ENCODE measurements at regions not wholly inside any gene's neighbourhood (a gene's known extent, or its start where the extent isn't known, plus 50 kb on each side); places are given as distances from the start of the nearest gene placed in this dataset.

DNA sequence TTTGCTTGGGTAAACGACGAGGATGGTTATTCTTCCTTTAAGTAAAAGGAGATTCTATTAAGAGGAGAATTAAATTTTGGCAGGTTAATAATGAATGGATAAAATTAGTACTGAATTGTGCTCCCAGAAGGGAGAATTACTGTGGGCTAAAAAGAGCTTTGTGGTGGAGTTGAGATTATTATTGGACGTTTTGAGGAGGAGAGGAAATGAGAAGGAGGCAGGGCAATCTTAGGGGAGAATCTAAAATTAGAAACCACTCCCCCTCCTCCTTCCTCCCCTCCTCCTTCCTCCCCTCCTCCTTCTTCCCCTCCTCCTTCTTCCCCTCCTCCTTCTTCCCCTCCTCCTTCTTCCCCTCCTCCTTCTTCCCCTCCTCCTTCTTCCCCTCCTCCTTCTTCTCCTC lies 331.8 kb downstream of the PRL start:
- TF ChIP-seq CTCF (IDR thresholded peaks at IDR 0.05; ENCODE audit: borderline replicate concordance, extremely low read depth, low read length, poor library complexity, severe bottlenecking) (no peak), EZH2 (IDR thresholded peaks at IDR 0.05; ENCODE audit: borderline replicate concordance, low read depth, low read length, severe bottlenecking) (no peak)
